GM18519 (cell line): ENCODE measurements at regions not wholly inside any gene's neighbourhood (a gene's known extent, or its start where the extent isn't known, plus 50 kb on each side); places are given as distances from the start of the nearest gene placed in this dataset.

Experiments used
- ATAC-seq: cut with Tn5 transposase; IDR thresholded peaks from one replicate; pipeline ENCODE4 v1.9.1; 2021; ENCODE audit warnings: mild to moderate bottlenecking, moderate library complexity; ENCODE audit not compliant: unreplicated experiment, low FRiP score

DNA sequence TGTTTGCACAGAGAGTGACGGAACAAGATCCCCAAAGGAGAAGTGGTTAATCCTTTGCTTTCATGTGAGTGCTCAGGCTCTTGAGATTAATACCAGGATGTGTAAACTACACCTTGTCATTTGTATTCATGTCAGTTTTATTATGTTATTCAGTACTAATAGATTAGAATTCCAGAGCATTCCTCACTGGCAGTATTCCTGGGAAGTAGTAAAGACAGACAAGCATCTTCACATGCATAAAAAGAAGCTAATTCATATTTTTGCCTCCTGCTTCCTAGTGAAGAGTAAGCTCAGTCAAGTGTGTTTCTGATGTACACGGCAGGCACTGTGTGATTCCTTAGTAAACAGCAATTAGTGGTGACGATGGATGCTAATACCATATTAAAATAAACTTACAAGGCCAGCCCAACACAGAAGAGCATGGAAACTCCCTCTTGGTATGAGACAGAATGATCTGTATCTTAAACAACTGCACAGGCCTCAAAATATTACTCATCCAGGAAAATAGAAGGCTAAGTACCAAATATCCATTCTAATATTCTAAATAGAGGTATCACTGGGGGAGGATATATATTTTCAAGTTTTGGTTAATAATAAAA is 336.8 kb upstream of the MCTP2 start:
- no peak for ATAC-seq

DNA sequence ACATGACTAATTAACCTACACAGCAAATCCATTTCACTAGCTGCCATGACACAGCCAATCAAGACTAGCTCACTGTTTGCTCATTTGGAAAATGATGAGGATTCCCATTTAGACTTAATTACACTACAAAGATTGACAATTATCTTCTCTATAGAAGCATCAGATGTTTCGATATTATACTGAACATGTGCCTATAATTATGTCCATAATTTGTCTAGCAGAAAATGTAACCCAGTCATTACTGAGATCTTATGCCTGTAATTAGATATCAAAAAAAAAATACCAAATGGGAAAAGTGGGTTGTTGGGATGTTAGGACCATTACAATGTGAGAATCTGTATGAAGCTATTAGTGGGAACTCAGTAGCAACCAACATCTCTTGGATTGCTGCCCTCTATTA is 344.2 kb upstream of the MCTP2 start:
- no peak for ATAC-seq

DNA sequence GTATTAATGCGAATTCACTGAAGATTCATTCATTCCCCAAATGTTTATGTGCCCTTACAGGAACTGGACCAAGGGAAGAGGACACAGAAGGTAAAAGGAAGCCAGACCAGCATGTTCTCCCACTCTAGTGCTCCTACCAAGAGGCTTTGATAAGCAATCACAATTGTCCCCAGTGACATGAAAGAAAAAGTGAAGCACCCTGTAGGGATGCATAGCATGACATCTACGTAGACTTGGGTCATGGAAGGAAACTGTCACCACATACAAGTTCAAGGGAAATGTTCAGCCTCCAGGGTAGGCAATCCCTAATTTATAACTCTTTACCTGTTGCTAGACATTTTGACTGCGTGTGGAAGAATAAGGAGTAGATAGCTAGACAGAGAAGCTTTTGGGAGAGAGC is 348.6 kb upstream of the MCTP2 start:
- ATAC-seq, result no peak

DNA sequence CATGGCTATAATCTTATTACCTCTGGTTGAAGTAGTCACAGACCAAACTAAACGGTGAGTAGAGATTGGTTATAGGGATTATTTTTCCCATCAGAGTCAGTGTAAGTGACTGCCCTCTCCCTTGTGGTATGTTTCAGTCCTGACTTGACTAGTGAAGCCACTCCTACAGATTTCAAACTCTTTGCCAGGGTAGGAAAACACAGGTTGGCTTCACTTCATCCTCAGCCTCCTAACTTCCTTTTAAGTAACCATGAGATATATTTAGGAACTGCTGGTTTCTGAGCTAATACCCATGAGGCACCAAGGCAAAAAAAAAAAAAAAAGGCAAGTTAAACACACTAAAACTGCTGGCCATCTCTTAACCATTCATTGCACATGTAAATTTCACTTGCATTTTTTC is 349.2 kb upstream of the MCTP2 start:
- no peak for ATAC-seq

DNA sequence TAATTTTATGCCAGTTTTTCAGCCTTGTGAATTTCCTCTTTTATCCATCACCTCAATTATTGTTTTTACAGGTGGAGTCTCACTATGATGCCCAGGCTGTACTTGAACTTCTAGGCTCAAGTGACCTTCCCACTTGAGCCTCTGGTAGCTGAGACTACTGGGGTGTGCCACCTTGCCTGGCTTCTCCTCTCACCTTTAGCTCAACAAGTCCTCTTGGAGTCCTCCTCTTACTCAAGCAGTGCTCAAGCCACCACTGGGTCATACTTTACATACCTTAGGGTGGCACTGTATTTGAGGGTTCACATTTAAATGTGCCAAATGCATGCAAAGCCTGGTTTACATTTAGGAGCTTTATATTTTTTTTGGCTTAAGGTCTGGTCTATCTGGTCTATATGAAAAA is 350.1 kb upstream of the MCTP2 start:
- no peak for ATAC-seq

DNA sequence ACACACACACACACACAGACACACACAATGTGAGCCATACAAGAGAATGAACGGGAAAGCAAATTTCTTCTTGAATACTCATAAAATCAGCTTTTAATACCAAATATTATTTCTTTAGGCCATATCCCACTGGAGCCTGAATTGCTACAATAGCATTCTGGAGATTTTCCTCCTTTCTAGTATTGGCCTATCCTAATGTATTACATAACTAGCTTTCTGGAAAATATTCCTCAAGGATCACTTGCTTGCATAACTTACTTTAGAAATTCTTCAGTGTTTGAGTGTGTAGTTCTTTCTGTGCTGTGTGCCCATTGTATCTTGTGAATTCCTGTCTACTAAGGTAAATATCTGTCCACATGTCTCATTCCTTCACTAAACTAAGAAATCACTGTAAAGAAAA is 351.0 kb upstream of the MCTP2 start:
- no peak for ATAC-seq

DNA sequence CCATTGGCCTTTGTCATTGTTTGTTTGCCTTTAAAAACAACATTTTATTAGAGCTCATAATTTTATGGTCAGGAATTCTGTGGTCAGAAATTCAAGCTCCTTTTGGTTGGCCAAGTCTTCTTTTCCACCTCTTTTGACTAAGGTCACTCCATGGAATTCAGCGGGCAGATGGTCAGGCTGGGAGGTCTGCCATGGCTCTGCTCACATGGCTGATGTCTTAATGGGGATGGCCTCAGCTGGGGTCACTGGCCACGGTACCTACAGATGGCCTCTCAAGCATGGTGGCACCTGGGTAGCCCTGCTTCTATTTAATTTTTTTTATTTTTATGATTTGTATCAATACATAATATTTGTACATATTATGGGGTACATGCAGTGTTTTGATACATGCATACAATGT is 360.8 kb upstream of the MCTP2 start:
- ATAC-seq, result no peak

DNA sequence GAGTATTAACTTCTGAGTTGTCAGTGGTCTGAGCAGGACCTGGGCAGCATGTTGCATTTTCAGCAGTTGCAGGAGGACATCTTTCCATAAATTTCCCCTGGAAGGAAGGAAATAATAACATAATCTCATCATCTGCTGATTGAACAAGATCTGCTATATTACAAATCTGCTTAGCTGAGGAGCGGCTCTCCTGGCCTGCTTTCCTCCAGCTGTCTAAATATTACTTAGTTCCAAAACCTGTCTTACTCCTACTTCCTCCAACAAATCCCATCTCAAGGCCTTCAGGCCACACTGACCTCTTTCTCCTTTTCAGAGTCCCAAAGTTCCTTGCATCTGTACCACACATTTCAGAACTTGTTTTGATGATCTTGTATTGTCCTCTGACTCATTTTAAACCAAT is 364.4 kb upstream of the MCTP2 start:
- ATAC-seq, result no peak

DNA sequence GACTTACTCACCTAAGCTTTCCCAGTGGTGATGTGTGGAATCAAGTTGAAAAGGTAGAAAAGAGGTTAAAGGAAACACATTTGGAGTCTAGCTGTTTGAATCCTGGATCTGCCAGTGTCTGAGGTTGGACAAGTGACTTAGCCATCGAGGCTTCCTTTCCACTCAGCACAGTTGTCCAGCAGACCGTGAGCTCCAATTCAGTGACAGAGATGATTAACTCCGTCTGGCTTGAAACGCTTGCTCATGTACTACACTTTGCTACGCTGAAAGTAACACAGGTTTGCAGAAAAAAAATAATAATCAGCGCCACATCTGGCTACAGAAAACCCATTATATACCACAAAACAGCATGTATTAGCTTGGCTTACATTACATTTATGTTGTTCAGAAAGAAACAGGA is 364.9 kb upstream of the MCTP2 start:
- ATAC-seq, result no peak

DNA sequence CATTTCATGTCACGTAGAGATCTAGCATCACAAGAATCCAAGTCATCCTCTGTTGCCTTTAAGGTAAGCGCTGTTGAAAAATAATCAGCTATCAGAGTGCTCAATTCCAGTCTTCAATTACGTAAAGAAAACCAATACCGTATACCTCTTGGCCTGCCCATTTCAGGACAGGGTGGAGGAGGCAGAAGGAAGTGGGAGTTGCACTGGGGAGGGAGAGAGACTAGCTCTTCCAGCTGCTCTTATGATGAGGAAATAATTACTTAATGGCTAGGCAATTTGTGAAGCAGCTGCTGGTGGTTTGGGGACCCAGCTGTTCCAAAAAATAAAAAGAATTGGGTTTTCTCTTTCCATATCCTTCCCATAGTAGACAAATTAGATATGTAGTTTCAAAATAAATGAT is 365.8 kb upstream of the MCTP2 start:
- no peak for ATAC-seq

DNA sequence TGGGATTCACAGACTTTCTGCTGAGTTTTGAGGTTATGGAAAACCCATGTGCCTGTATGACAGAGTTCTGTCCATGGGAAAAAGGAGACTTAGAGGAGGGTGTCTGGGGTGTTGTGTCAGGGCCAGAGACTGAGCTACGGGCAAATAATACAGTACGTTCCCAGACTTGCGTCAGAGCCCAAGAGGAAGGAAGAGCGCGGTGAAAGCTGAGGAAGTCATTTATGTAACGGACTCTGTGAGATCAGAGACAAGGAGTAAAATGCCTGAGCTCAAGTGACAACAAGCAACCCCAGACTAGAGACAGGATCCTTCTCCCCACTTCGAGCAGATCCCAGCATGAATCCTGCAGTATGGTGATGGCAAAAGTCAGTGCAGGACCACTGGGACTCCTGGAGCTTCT is 368.6 kb upstream of the MCTP2 start:
- ATAC-seq, result no peak

DNA sequence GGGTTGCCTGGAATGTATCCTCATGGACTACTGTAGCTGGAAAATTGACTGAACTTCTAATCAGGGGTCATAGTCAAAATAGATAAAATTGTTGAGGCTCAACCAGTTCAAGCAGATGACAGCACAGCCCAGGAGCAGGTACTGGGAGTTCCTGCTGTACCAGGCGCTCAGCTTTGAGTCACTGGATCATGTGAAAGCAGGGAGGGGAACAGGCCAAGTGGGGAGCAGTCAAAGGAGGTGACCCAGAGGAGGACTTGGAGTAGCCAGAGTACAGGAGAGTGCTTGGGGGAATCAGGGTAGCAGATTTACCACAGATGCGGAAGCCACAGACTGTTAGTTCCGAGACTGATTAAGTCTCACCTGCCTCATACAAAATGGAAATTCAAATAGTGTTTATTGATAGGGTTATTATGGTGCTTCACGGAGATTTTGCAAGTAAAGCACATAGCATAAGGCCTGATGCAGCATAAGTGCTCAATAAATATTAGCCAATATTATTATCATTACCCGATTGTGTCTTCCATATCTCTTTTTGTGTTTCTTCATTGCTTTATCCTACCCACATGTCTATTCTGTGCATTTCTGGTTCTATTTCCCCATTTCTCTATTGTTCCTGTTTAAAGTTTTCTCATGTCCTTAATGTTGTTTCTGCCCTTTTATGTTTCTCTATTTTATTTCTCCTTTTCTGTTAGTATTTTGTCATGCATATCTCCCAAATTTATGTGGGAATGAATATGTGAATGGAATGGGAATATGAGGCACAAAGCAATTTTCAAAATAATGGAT is 369.2 kb upstream of the MCTP2 start:
- ATAC-seq, result no peak

DNA sequence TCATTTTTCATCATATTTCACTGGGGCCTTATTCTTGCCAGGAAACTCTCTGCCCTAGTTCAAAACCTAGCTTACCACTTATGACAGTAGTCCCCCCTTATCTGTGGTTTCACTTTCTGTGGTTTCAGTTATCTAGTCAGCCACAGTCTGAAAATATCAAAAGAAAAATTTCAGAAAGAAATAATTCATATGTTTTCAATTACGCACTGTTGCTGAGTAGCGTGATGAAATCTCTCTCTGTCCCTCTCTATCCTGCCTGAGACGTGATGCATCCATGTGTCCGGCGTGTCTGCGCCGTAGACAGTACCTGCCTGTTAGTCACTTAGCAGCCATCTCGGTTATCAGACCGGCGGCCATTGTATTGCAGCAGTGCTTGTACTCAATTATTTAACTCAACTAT is 369.9 kb upstream of the MCTP2 start:
- ATAC-seq, result no peak

DNA sequence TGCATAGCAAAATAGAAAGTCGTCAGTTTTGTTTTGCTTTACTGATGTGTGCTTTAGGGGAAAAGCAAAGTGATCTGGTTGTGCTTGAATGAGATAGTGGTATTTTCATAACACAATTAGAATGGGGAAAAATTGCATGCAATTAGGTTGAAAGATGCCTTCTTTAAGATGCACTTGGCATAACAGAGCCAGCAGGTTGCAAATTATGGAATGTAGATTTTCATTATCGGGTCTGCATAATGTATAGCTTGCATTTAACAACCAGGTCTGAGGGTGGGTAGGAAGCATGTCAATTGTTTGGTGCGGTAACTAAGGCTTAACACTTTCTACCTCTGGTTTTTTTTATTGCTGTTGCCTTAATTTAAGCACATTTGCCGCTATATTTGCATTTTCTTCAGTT is 370.7 kb upstream of the MCTP2 start:
- no peak for ATAC-seq

DNA sequence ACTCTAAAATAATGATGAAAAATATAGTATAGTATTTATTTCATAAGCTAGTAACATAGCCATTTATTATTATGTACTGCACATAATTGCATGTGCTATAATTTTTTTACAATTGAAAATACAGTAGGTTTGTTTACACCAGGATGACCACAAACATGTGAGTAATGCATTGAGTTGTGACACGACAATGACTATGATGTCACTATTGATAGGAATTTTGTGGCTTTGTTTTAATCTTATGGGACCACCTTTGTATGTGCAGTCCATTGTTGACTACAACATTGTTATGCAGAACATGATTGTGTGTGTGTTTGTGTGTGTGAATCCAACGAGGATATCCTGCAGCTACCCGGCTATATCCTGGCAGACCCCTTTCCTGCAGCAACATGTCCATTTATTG is 372.2 kb upstream of the MCTP2 start:
- no peak for ATAC-seq

DNA sequence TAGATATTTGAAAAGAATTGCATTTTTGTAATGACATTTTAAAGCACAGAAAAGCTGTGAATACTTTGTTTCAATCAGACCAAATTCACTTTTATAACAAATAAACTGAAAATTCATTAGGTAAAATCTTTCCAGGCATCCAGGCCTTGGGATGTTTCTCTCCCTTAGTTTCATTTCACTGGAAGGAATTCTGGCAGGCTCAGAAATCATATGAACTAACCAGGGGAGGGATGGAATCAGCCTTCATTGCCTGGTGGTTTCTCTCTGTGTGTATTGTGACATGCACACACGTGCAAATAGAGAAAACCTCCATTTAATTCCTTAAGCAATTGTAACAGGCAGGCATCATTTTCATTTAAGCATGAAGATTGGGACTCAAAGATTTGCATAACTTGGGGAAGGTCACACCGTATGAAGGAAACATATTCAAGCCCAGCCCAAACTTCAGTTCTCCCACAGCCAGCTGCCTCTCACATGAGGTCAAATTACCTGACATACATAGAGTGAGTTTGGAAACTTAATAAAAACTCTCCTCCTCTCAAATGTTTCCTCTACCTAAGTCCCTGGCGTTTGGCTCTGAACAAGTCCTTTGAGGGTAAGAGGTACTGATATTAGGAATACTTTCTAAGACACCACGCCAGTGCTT is 376.1 kb upstream of the MCTP2 start:
- no peak for ATAC-seq

DNA sequence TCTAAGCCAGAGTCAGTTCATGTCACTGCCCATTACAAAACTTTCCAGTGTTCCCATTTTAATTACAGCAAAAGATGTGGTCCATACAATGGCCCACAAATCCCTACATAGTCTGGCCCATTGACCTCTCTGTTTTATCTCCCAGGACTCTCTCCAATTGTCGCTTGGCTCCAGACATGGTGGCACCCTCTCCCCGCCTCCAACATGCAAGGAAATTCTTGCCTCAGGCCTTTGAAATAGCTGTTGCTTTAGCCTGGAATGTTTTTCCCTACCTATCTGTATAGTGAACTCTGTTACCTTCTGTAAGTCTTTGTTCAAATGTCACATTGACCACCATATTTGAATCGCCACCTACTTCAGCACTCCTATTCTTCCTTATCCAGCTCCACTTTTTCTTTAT is 377.3 kb upstream of the MCTP2 start:
- ATAC-seq, result no peak

DNA sequence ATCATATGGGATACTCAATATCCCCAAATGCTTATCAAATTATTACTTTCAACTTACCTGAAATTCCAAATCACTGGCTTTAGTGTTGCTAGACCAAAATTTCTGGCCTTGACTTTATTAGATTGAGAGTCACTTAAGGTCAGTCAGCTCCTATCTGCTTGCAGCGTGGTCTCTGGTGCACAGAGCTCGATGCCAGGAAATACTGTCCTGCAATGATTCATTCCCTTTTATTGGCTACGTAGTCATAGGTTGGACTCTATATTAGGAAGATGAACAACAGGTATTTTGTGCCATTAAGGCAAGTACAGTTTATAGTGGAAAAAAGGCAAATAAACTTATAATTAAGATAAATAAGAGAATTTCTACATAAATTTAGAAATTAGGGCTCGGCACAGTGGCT is 378.6 kb upstream of the MCTP2 start:
- no peak for ATAC-seq

DNA sequence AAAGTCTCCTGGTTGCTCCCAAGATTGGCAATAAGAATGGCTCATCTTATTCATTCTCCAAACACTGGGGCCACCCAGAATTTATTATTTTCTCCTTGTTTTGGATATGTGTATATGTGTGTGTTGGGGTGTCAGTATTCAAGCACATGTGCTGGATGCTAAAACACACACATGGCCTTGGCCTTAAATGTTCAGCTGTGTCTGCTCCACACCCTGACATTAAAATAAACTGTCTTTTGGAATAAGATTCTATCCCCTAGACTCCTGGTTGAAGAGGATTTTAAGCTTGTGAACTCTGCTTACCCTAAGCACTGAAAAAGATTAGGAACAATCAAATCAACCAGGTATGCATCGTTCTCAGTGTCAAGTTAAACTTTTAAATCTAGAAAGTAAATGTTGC is 382.9 kb upstream of the MCTP2 start:
- no peak for ATAC-seq

DNA sequence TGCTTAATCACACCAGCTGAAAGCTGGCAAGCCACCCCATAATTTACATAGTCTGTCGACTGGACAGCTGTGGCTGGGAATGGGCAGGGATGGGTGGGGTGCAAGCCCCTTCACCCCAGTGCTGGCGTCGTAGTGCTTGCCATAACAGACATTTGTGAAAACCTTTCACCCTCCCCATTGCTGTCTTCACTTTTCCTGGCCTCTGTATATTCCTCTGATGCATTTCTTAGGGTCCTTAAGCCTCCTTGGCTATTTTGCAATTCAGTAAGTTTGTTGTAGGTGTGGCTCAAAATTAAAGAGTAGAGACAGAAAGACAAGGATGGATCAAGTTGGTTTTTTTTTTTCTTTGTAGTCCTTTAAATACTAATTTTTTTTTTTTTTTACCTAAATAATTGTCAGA is 383.3 kb upstream of the MCTP2 start:
- no peak for ATAC-seq

DNA sequence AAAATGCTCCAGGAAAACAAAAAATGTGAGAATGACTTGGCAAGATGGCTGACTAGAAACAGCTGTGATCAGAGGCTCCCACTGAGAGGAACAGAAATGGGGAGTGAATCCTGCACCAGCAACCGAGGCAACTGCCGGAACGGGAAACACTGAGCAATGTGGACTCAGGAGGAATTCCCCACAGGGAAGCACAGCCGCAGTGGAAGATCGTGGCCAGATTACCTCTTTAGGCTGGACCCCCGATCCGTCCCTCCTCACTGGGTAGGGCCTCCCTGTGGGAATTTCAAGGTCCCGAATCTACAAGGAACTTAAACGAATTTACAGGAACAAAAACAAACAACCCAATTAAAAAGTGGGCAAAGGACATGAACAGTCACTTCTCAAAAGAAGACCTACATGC is 385.2 kb upstream of the MCTP2 start:
- no peak for ATAC-seq

DNA sequence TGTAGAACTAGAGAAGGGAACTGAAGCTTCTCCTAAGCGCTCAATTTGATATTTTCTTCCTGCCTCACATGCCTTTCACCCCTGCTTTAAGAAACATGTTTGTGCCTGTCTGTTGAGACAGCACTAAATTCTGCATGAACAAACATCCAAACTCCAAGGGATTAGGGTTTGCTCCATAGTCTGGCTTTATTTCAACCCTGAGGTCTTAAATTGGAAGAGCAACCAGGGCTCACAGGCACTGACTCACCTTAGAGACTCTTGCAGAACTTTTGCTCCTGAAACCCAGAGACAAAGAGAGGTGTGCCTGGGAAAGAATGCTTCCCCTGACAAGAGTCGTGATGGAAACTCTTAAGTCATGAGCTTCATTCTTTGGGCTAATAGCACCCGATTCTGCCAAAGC is 393.9 kb upstream of the MCTP2 start:
- ATAC-seq, result no peak
